H9 (cell line): ENCODE measurements at regions not wholly inside any gene's neighbourhood (a gene's known extent, or its start where the extent isn't known, plus 50 kb on each side); places are given as distances from the start of the nearest gene placed in this dataset.

Experiments
- DNase-seq: peaks from one replicate; pipeline ENCODE4 v3.0.0-alpha.2; 2017
- H2AFZ ChIP-seq: one replicate; pipeline ENCODE4 v1.6.1; 2013; ENCODE audit warnings: mild to moderate bottlenecking, low read length, control low read depth, moderate library complexity
- H2AK5ac ChIP-seq: 2 replicates; pipeline ENCODE4 v1.6.1; 2013; ENCODE audit warnings: low read length, control low read depth, mixed read lengths; ENCODE audit not compliant: insufficient read length
- H2BK120ac ChIP-seq: one replicate; pipeline ENCODE4 v1.6.1; 2013; ENCODE audit warnings: low read depth, mild to moderate bottlenecking, low read length, control low read depth, inconsistent platforms; ENCODE audit not compliant: poor library complexity, severe bottlenecking
- H2BK12ac ChIP-seq: 2 replicates; pipeline ENCODE4 v1.6.1; 2013; ENCODE audit warnings: low read length, control low read depth, mixed read lengths, low read depth; ENCODE audit not compliant: insufficient read length
- H2BK15ac ChIP-seq: 2 replicates; pipeline ENCODE4 v1.6.1; 2013; ENCODE audit warnings: low read depth, low read length, control low read depth
- H2BK20ac ChIP-seq: one replicate; pipeline ENCODE4 v1.6.1; 2013; ENCODE audit warnings: low read depth, mild to moderate bottlenecking, low read length, control low read depth, inconsistent platforms; ENCODE audit not compliant: poor library complexity, severe bottlenecking
- H2BK5ac ChIP-seq: 2 replicates; pipeline ENCODE4 v1.6.1; 2013; ENCODE audit warnings: low read length, control low read depth, mixed read lengths; ENCODE audit not compliant: insufficient read length
- H3K14ac ChIP-seq: 2 replicates; pipeline ENCODE4 v1.6.1; 2013; ENCODE audit warnings: low read length, control low read depth; ENCODE audit not compliant: insufficient read depth
- H3K18ac ChIP-seq: 2 replicates; pipeline ENCODE4 v1.6.1; 2013; ENCODE audit warnings: low read depth, mild to moderate bottlenecking, mixed read lengths, low read length, control low read depth; ENCODE audit not compliant: insufficient read length
- H3K23ac ChIP-seq: 2 replicates; pipeline ENCODE4 v1.6.1; 2013; ENCODE audit warnings: low read length, control low read depth, mixed read lengths, low read depth; ENCODE audit not compliant: insufficient read length
- H3K23me2 ChIP-seq: 2 replicates; pipeline ENCODE4 v1.6.1; 2013; ENCODE audit warnings: low read depth, mild to moderate bottlenecking, mixed read lengths, low read length, control low read depth; ENCODE audit not compliant: insufficient read length, poor library complexity, severe bottlenecking
- H3K27ac ChIP-seq: 2 replicates; pipeline ENCODE4 v1.5.1; 2013; ENCODE audit warnings: low read length, control low read depth, mixed read lengths, low read depth; ENCODE audit not compliant: insufficient read length
- H3K27me3 ChIP-seq: 2 replicates; pipeline ENCODE4 v1.6.1; 2013; ENCODE audit warnings: low read length, control low read depth, inconsistent platforms; ENCODE audit not compliant: insufficient read depth
- H3K4ac ChIP-seq: 2 replicates; pipeline ENCODE4 v1.6.1; 2013; ENCODE audit warnings: low read depth, mild to moderate bottlenecking, control low read depth, inconsistent platforms, low read length, moderate library complexity
- H3K4me1 ChIP-seq: 2 replicates; pipeline ENCODE4 v1.6.1; 2013; ENCODE audit warnings: low read length, control low read depth, inconsistent platforms; ENCODE audit not compliant: insufficient read depth
- H3K4me2 ChIP-seq: 2 replicates; pipeline ENCODE4 v1.6.1; 2013; ENCODE audit warnings: low read length, control low read depth, mixed read lengths; ENCODE audit not compliant: insufficient read length, insufficient read depth
- H3K56ac ChIP-seq: 2 replicates; pipeline ENCODE4 v1.6.1; 2013; ENCODE audit warnings: low read depth, mild to moderate bottlenecking, mixed read lengths, low read length, control low read depth; ENCODE audit not compliant: insufficient read length
- H3K79me1 ChIP-seq: 2 replicates; pipeline ENCODE4 v1.6.1; 2013; ENCODE audit warnings: low read depth, mild to moderate bottlenecking, moderate library complexity, low read length, control low read depth, inconsistent platforms; ENCODE audit not compliant: insufficient read depth, poor library complexity, severe bottlenecking
- H3K79me2 ChIP-seq: 2 replicates; pipeline ENCODE4 v1.6.1; 2013; ENCODE audit warnings: low read length, control low read depth, inconsistent platforms; ENCODE audit not compliant: insufficient read depth
- H3K9ac ChIP-seq: 2 replicates; pipeline ENCODE4 v1.6.1; 2013; ENCODE audit warnings: low read length, control low read depth, mixed read lengths; ENCODE audit not compliant: insufficient read length; ENCODE audit errors: extremely low read depth
- H3K9me3 ChIP-seq: one replicate; pipeline ENCODE4 v1.6.1; 2013; ENCODE audit warnings: low read depth, low read length, inconsistent platforms; ENCODE audit not compliant: control insufficient read depth
- H3T11ph ChIP-seq: one replicate; pipeline ENCODE4 v1.6.1; 2013; ENCODE audit warnings: mild to moderate bottlenecking, low read length, control low read depth, inconsistent platforms
- H4K20me1 ChIP-seq: one replicate; pipeline ENCODE4 v1.6.1; 2013; ENCODE audit not compliant: control insufficient read depth, insufficient read length, insufficient read depth
- H4K5ac ChIP-seq: 2 replicates; pipeline ENCODE4 v1.6.1; 2013; ENCODE audit warnings: low read depth, mild to moderate bottlenecking, mixed read lengths, low read length, control low read depth; ENCODE audit not compliant: insufficient read length
- H4K8ac ChIP-seq: replicated peaks from 2 replicates; pipeline ENCODE4 v1.6.1; 2013; ENCODE audit warnings: low read length, control low read depth, mixed read lengths, low read depth; ENCODE audit not compliant: insufficient read length
- H4K91ac ChIP-seq: 2 replicates; pipeline ENCODE4 v1.6.1; 2013; ENCODE audit warnings: low read depth, mild to moderate bottlenecking, moderate library complexity, mixed read lengths, low read length, control low read depth; ENCODE audit not compliant: insufficient read length
- H3K27ac Mint-ChIP-seq, 3 experiments: 2 replicates in 2 of 3; 3 replicates in 1 of 3; pipeline ENCODE4 v1.8.0; 2020 to 2021; ENCODE audit warnings: mixed read lengths in 3 of 3, mild to moderate bottlenecking in 1 of 3, moderate library complexity in 1 of 3
- H3K27me3 Mint-ChIP-seq: 2 replicates; pipeline ENCODE4 v1.8.0; 2021; ENCODE audit warnings: low read depth, mild to moderate bottlenecking, moderate library complexity, mixed read lengths
- H3K36me3 Mint-ChIP-seq, 3 experiments: 2 replicates in 2 of 3; 3 replicates in 1 of 3; pipeline ENCODE4 v1.8.0; 2020 to 2021; ENCODE audit warnings: low read depth in 3 of 3, mixed read lengths in 3 of 3; ENCODE audit not compliant: insufficient read depth in 1 of 3
- H3K4me1 Mint-ChIP-seq, 2 experiments: 2 replicates each; pipeline ENCODE4 v1.8.0; 2020; ENCODE audit warnings: mixed read lengths in 2 of 2
- H3K4me3 Mint-ChIP-seq, 2 experiments: 2 replicates in 1 of 2; 3 replicates in 1 of 2; pipeline ENCODE4 v1.8.0; 2020 to 2021; ENCODE audit warnings: mild to moderate bottlenecking in 2 of 2, mixed read lengths in 2 of 2, moderate library complexity in 1 of 2
- H3K9me3 Mint-ChIP-seq, 2 experiments: 2 replicates in 1 of 2; 3 replicates in 1 of 2; pipeline ENCODE4 v1.8.0; 2020; ENCODE audit warnings: mild to moderate bottlenecking in 2 of 2, mixed read lengths in 2 of 2, moderate library complexity in 1 of 2
- WGBS: extraction: QIAGEN DNeasy Blood & Tissue Kit; methylation state at CpG from one replicate; pipeline ENCODE4 v1.1.7; 2013; ENCODE audit warnings: missing lambda C conversion rate, low lambda C conversion rate, mixed read lengths; ENCODE audit not compliant: insufficient read length; ENCODE audit errors: extremely low coverage; 5-methylcytosine and 5-hydroxymethylcytosine counted together
- TF ChIP-seq, protein P1 (sequence below): fragments of 200-600 bp; sonication (generic); conservative IDR thresholded peaks from 3 replicates; pipeline ENCODE4 v1.8.0; 2021; ENCODE audit warnings: antibody characterized with exemption, mild to moderate bottlenecking

- Histone ChIP-seq H3K9me3 (no peaks in the 10 kb centered on the region), H3T11ph (no peak overlapping the region), H3K4ac (no peak overlapping the region), H2BK5ac (no peak overlapping the region), H3K18ac (no peak overlapping the region), H3K23me2 (no peaks in the 10 kb centered on the region), H3K79me2 (no peaks in the 10 kb centered on the region), H3K27ac (no peak overlapping the region), H3K4me2 (no peak overlapping the region), H2BK20ac (no peak overlapping the region), H2BK15ac (no peak overlapping the region), H3K14ac (no peak overlapping the region), H2BK12ac (no peak overlapping the region), H2AK5ac (no peak overlapping the region), H3K23ac (no peak overlapping the region), H4K5ac (no peak overlapping the region), H2BK120ac (no peak overlapping the region), H4K91ac (no peak overlapping the region), H4K8ac (no peak overlapping the region), H3K56ac (no peak overlapping the region), H2AFZ (no peak overlapping the region), H3K9ac (no peak overlapping the region), H3K4me1 (no peaks in the 10 kb centered on the region), H4K20me1 (no peaks in the 10 kb centered on the region), H3K27me3 (no peaks in the 10 kb centered on the region), H3K79me1 (no peaks in the 10 kb centered on the region)
- TF ChIP-seq, protein P1, sequence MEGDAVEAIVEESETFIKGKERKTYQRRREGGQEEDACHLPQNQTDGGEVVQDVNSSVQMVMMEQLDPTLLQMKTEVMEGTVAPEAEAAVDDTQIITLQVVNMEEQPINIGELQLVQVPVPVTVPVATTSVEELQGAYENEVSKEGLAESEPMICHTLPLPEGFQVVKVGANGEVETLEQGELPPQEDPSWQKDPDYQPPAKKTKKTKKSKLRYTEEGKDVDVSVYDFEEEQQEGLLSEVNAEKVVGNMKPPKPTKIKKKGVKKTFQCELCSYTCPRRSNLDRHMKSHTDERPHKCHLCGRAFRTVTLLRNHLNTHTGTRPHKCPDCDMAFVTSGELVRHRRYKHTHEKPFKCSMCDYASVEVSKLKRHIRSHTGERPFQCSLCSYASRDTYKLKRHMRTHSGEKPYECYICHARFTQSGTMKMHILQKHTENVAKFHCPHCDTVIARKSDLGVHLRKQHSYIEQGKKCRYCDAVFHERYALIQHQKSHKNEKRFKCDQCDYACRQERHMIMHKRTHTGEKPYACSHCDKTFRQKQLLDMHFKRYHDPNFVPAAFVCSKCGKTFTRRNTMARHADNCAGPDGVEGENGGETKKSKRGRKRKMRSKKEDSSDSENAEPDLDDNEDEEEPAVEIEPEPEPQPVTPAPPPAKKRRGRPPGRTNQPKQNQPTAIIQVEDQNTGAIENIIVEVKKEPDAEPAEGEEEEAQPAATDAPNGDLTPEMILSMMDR, result no peak
- no peak for DNase-seq
- Mint-ChIP-seq H3K4me3 (no peak overlapping the region), H3K9me3 (peaks cover 0 to 3% of the 10 kb centered on the region in 2 experiments; a peak in 1 of 5 replicates), H3K4me1 (no peaks in the 10 kb centered on the region), H3K27ac (no peak overlapping the region), H3K36me3 (no peaks in the 10 kb centered on the region; a peak in 1 of 7 replicates), H3K27me3 (no peaks in the 10 kb centered on the region; the same call in 1 of the 2 replicates)
- WGBS, result no CpG with 5 or more reads among the region's 4 CpGs
These were observed 81.5 kb upstream of the TNFSF11 start for GRCh38 chr13:42492372-42492920.
